ENCODE measurements at regions not wholly inside any gene's neighbourhood (a gene's known extent, or its start where the extent isn't known, plus 50 kb on each side); places are given as distances from the start of the nearest gene placed in this dataset.

DNA sequence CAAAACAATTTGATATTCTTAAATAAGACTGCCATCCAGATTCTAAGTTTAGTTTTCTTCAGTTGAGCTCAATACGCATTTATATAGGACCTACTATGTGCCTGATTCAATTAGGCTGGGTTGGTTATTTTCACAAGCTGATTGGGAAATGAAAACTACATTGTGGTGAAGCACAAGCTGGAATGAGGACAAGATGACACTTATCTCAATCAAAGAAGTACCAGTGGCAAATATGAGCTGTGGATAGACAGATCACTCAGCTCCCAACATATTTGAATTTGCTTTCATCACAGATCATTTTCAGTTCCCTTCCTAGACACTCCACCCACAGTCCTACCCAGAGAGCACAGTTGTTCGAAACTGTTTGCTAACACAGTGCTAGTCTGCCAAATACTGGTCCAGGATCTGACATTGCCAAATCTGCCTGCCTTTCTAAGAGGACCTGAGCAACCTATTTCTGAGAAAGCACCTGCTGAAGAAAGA lies 74.7 kb downstream of the LLPH start:
- TF ChIP-seq, protein P1, sequence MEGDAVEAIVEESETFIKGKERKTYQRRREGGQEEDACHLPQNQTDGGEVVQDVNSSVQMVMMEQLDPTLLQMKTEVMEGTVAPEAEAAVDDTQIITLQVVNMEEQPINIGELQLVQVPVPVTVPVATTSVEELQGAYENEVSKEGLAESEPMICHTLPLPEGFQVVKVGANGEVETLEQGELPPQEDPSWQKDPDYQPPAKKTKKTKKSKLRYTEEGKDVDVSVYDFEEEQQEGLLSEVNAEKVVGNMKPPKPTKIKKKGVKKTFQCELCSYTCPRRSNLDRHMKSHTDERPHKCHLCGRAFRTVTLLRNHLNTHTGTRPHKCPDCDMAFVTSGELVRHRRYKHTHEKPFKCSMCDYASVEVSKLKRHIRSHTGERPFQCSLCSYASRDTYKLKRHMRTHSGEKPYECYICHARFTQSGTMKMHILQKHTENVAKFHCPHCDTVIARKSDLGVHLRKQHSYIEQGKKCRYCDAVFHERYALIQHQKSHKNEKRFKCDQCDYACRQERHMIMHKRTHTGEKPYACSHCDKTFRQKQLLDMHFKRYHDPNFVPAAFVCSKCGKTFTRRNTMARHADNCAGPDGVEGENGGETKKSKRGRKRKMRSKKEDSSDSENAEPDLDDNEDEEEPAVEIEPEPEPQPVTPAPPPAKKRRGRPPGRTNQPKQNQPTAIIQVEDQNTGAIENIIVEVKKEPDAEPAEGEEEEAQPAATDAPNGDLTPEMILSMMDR (IDR thresholded peaks at IDR 0.05; ENCODE audit: poor library complexity, severe bottlenecking): no peak
- Histone ChIP-seq H3K27me3 (ENCODE audit: insufficient read depth, poor library complexity, severe bottlenecking) (no peaks in the 10 kb centered on the region), H3K36me3 (ENCODE audit: low read depth) (no peaks in the 10 kb centered on the region), H3K27ac (ENCODE audit: poor library complexity, severe bottlenecking) (no peak overlapping the region), H3K4me1 (ENCODE audit: insufficient read depth, poor library complexity, severe bottlenecking) (no peaks in the 10 kb centered on the region), H3K9me3 (ENCODE audit: severe bottlenecking) (no peaks in the 10 kb centered on the region), H3K4me3 (ENCODE audit: severe bottlenecking) (no peak overlapping the region)
- ATAC-seq (ENCODE audit: low read depth): no peak
- DNase-seq (ENCODE audit: low spot score): no peak

DNA sequence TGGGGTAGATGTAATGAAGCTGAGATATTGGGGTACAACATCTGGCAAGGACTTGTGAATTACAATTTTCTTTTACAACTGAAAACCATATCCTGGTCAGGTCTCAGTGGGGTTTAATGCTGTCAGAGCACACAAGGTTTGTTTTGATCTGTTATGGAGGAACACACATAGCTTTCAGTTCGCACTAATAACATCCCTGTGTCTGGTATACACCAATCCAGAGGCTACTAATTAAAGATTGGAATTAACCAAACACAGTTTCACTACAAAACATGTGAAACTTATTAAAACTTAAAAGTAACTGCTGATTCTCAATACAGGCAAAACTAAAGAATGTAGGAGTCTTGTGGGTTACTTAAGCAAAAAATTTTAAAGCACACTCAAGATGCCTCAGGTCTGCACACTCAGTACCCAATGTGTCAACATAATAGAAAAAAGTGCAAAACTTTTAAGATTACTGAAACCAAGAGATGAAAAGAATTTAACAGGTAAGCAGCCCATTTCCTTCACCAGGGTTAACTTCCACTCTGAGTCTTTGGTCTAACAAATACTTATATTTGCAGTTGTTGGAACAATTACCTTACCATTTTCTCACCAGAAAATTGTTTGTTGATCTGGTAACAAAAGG lies 77.4 kb downstream of the LLPH start:
- H3K4me3 ChIP-seq (ENCODE audit: severe bottlenecking): no peak overlapping the region
- no peak for ATAC-seq (ENCODE audit: low read depth)
- H3K9me3 ChIP-seq (ENCODE audit: severe bottlenecking): no peaks in the 10 kb centered on the region
- no peak for DNase-seq (ENCODE audit: low spot score)
- H3K27me3 ChIP-seq (ENCODE audit: insufficient read depth, poor library complexity, severe bottlenecking): no peaks in the 10 kb centered on the region
- TF ChIP-seq, protein P1 (IDR thresholded peaks at IDR 0.05; ENCODE audit: poor library complexity, severe bottlenecking): no peak
- peaks cover 4% of the 10 kb centered on the region for H3K4me1 ChIP-seq (ENCODE audit: insufficient read depth, poor library complexity, severe bottlenecking)
- H3K27ac ChIP-seq (ENCODE audit: poor library complexity, severe bottlenecking): no peak overlapping the region
- H3K36me3 ChIP-seq (ENCODE audit: low read depth): no peaks in the 10 kb centered on the region

DNA sequence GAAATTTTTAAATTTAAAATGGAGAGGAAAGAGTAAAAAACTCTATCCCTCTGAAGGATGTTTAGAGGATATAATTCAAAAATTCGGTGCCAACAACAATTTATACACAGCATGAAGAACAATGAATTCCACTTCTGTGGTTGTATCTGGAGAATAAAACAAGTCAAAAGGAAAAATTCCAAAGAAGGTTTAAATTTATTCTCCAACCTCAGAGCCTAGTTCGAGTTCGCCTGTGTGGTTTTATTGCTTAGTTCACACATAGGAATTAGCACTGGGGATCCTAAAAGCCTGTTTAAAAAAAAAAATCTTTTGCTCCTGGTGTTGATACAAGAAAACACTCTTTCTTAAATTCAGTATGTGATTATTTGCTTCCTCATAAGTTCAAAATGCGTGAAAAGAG lies 79.2 kb downstream of the LLPH start:
- no peak for DNase-seq (ENCODE audit: low spot score)
- Histone ChIP-seq H3K4me3 (ENCODE audit: severe bottlenecking) (no peak overlapping the region), H3K27me3 (ENCODE audit: insufficient read depth, poor library complexity, severe bottlenecking) (no peaks in the 10 kb centered on the region), H3K27ac (ENCODE audit: poor library complexity, severe bottlenecking) (no peak overlapping the region), H3K4me1 (ENCODE audit: insufficient read depth, poor library complexity, severe bottlenecking) (peaks cover 14% of the 10 kb centered on the region), H3K36me3 (ENCODE audit: low read depth) (no peaks in the 10 kb centered on the region), H3K9me3 (ENCODE audit: severe bottlenecking) (no peaks in the 10 kb centered on the region)
- TF ChIP-seq, protein P1 (IDR thresholded peaks at IDR 0.05; ENCODE audit: poor library complexity, severe bottlenecking): no peak
- ATAC-seq (ENCODE audit: low read depth): no peak

DNA sequence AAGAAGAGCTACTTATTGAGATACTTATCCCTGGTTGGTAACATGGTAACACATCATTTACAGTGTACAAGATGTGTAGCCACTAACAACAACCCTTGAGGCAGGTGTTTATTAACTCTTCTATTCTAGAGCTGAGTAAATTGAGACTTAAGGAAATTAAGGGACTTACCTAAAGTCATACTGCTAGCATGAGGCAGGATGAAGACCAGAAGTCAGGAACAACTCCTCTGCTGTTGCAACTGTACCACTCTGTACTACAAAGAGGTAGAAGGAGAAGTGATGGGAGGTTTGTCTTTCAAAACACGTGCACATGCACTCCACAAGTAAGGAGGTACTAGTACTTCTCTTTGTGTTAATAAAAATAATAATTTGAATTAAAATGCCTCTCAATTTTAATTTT lies 79.9 kb downstream of the LLPH start:
- no peak overlapping the region for H3K4me3 ChIP-seq (ENCODE audit: severe bottlenecking)
- H3K4me1 ChIP-seq (ENCODE audit: insufficient read depth, poor library complexity, severe bottlenecking): peaks cover 14% of the 10 kb centered on the region
- H3K27ac ChIP-seq (ENCODE audit: poor library complexity, severe bottlenecking): no peak overlapping the region
- no peak for DNase-seq (ENCODE audit: low spot score)
- no peak for ATAC-seq (ENCODE audit: low read depth)
- H3K27me3 ChIP-seq (ENCODE audit: insufficient read depth, poor library complexity, severe bottlenecking): no peaks in the 10 kb centered on the region
- no peaks in the 10 kb centered on the region for H3K36me3 ChIP-seq (ENCODE audit: low read depth)
- TF ChIP-seq, protein P1 (IDR thresholded peaks at IDR 0.05; ENCODE audit: poor library complexity, severe bottlenecking): no peak
- H3K9me3 ChIP-seq (ENCODE audit: severe bottlenecking): no peaks in the 10 kb centered on the region

DNA sequence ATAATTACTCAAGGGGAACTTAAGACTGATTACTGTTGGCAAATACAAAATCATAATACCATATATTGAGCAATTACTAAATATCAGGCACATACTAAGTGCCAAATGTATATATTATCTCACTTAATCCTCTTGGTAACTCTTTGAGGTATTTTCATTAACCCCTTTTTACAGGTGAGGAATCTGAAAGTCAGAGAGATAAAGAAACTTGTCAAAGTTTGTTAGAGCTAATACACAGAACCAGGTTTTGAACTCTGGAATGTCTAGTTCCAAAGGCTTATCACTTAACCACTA lies 80.3 kb downstream of the LLPH start:
- no peaks in the 10 kb centered on the region for H3K27me3 ChIP-seq (ENCODE audit: insufficient read depth, poor library complexity, severe bottlenecking)
- H3K27ac ChIP-seq (ENCODE audit: poor library complexity, severe bottlenecking): no peak overlapping the region
- H3K36me3 ChIP-seq (ENCODE audit: low read depth): no peaks in the 10 kb centered on the region
- H3K9me3 ChIP-seq (ENCODE audit: severe bottlenecking): no peaks in the 10 kb centered on the region
- TF ChIP-seq, protein P1 (IDR thresholded peaks at IDR 0.05; ENCODE audit: poor library complexity, severe bottlenecking): no peak
- no peak overlapping the region for H3K4me3 ChIP-seq (ENCODE audit: severe bottlenecking)
- peaks cover 14% of the 10 kb centered on the region for H3K4me1 ChIP-seq (ENCODE audit: insufficient read depth, poor library complexity, severe bottlenecking)
- no peak for ATAC-seq (ENCODE audit: low read depth)
- no peak for DNase-seq (ENCODE audit: low spot score)
